ENCODE measurements at regions not wholly inside any gene's neighbourhood (a gene's known extent, or its start where the extent isn't known, plus 50 kb on each side); places are given as distances from the start of the nearest gene placed in this dataset.

- Histone ChIP-seq H3K27me3 (ENCODE audit: insufficient read depth, poor library complexity, severe bottlenecking) (no peaks in the 10 kb centered on the region), H3K27ac (replicated peaks) (no peak overlapping the region), H3K4me3 (replicated peaks; ENCODE audit: insufficient read depth, low read length) (no peak overlapping the region)
- no peak for DNase-seq (ENCODE audit: low read depth in 1 of 2, low spot score in 1 of 2)
- TF ChIP-seq GABPA (IDR thresholded peaks at IDR 0.05; ENCODE audit: low read depth): no peak
- TF ChIP-seq SPI1 (IDR thresholded peaks at IDR 0.05; ENCODE audit: borderline replicate concordance, low read depth): no peak
- TF ChIP-seq REST (IDR thresholded peaks at IDR 0.05; ENCODE audit: insufficient replicate concordance, low read depth): no peak
- no peak for TF ChIP-seq POLR2AphosphoS5 (IDR thresholded peaks at IDR 0.05; ENCODE audit: low read depth)
Observed at GRCh38 chr2:128501700-128502099, 183.0 kb upstream of the HS6ST1 start.

DNA sequence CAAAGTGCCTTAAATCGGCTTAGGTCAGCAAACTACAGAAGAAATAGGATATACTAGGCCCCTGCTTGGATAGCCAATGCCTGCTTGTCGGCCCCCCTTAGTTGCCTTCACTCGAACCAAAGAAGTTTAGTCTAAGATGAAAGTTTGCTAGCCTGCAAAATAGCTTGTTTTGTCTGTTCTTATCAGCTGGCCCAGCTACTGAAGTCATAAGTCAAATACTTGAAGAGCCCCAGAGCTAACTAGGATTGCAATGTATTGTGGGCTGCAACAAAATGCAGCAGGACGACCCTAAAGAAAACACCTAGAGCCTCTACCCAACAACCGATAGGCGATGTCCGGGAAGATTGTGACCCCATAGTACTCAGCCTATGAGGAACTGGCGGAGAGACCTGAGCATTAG, 183.5 kb upstream of the HS6ST1 start:
- Histone ChIP-seq H3K4me3 (replicated peaks; ENCODE audit: insufficient read depth, low read length) (no peak overlapping the region), H3K27me3 (ENCODE audit: insufficient read depth, poor library complexity, severe bottlenecking) (no peaks in the 10 kb centered on the region), H3K27ac (replicated peaks) (no peak overlapping the region)
- no peak for DNase-seq (ENCODE audit: low read depth in 1 of 2, low spot score in 1 of 2)
- TF ChIP-seq POLR2AphosphoS5 (IDR thresholded peaks at IDR 0.05; ENCODE audit: low read depth) (no peak), REST (IDR thresholded peaks at IDR 0.05; ENCODE audit: insufficient replicate concordance, low read depth) (no peak), GABPA (IDR thresholded peaks at IDR 0.05; ENCODE audit: low read depth) (no peak), SPI1 (IDR thresholded peaks at IDR 0.05; ENCODE audit: borderline replicate concordance, low read depth) (no peak), CTCF (IDR thresholded peaks at IDR 0.05; ENCODE audit: insufficient read depth, low read length) (no peak)

GRCh38 chr2:128502638-128503246, 184.1 kb upstream of the HS6ST1 start:
- Histone ChIP-seq H3K27me3 (ENCODE audit: insufficient read depth, poor library complexity, severe bottlenecking) (no peaks in the 10 kb centered on the region), H3K27ac (replicated peaks) (no peak overlapping the region), H3K4me3 (replicated peaks; ENCODE audit: insufficient read depth, low read length) (no peak overlapping the region)
- no peak for DNase-seq (ENCODE audit: low read depth in 1 of 2, low spot score in 1 of 2)
- TF ChIP-seq GABPA (IDR thresholded peaks at IDR 0.05; ENCODE audit: low read depth): no peak
- TF ChIP-seq CTCF (IDR thresholded peaks at IDR 0.05; ENCODE audit: insufficient read depth, low read length): no peak
- no peak for TF ChIP-seq SPI1 (IDR thresholded peaks at IDR 0.05; ENCODE audit: borderline replicate concordance, low read depth)
- TF ChIP-seq REST (IDR thresholded peaks at IDR 0.05; ENCODE audit: insufficient replicate concordance, low read depth): no peak
- no peak for TF ChIP-seq POLR2AphosphoS5 (IDR thresholded peaks at IDR 0.05; ENCODE audit: low read depth)

Data from HL-60 (cell line).